GM21526 (cell line): ENCODE measurements at regions not wholly inside any gene's neighbourhood (a gene's known extent, or its start where the extent isn't known, plus 50 kb on each side); places are given as distances from the start of the nearest gene placed in this dataset.

Experiments
- ATAC-seq: cut with Tn5 transposase; IDR thresholded peaks from one replicate; pipeline ENCODE4 v1.9.1; 2021; ENCODE audit warnings: moderate library complexity; ENCODE audit not compliant: unreplicated experiment, low FRiP score

DNA sequence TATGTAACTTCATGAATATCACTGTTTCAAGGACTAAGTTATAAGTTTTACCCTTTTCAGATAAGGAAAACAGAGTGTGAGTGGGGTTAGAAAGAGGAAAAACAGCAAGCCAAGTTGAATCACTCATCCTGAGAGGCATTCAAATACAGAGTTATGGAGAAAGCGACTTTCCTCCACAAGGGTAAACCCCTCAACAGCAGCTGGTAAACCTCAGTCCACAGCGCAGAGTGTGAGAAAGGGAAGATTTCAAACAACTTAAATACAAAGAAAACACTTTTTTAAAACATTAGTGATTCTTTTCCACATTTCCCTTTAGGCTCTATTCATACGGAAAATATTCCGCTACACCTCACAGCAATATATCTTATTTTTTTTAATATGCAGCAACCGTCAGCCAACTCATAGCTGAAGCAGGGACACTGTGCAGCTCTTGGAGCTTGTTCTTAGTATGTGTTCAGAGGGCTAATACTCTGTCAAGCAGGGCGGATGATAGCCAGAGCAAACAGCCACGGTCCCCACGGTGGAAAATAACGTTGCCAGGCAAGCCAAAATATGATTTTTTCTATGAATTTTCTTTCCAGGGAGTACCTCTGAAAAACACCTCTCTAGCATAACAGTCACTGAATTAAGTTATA lies 488.9 kb upstream of the FAT1 start:
- ATAC-seq: no peak

- no peak for ATAC-seq
Measured at GRCh38 chr4:187215438-187215837, 491.8 kb upstream of the FAT1 start.

DNA sequence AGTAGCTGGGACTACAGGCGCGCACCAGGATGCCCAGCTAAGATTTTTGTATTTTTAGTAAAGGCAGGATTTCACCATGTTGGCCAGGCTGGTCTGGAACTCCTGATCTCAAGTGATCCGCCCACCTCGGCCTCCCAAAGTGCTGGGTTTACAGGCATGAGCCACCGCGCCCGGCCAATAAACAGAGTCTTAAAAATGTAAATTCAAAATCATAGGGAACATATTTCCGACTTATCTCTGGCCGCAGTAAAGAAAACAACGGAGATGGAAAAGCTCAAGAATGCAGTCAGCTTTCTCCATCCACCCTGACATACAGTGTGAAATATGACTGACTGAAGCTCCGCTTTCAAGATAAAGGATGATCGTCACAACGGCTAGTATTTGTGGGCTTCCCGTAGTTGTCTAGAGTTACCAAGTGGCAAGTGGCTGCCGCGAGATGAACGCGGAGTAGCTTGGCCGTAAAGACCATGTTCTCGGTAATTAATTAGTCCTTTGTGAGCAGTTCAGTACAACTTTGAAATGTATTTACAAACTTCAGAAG lies 495.1 kb upstream of the FAT1 start:
- ATAC-seq: no peak

DNA sequence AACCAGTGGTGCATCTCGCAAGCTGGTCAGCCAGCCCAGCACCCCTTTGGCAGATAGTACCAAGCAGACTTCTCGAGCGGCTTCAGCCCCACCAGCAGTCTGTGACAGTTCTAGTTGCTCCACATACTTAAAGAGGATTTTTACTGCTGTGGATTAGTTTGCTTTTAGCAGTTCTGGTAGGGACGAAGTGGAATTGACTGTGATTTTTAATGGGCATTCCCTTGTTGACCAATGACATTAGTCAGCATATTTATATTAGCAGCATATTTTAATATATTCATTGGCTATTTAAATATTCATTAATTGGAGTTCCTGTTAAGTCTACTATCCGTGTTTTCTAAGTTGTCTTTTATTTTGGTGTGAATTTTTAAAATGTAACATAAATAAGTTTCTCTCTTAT lies 500.9 kb upstream of the FAT1 start:
- no peak for ATAC-seq

- ATAC-seq: no peak
Measured at GRCh38 chr4:187227907-187228704, 504.4 kb upstream of the FAT1 start.

GRCh38 chr4:187232196-187232595 lies 508.5 kb upstream of the FAT1 start:
- ATAC-seq: no peak

DNA sequence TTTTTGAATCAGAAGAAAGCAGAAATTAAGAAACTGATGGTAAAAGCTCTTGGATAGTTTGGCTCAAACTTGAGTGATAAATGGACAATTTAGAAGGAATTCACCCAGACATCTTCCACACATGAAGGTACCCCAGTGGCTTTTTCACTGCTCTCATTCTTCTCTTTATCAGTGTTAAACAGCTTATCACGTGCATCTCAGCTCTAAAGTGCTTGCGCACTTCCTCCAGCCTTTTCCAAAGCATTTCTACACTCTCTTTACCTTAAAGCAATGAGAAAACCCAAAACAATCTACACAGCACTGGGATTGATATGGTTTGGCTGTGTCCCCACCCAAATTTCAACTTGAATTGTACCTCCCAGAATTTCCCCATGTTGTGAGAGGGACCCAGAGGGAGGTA lies 509.1 kb upstream of the FAT1 start:
- ATAC-seq: no peak

GRCh38 chr4:187235456-187236170 lies 512.0 kb upstream of the FAT1 start:
- no peak for ATAC-seq

- no peak for ATAC-seq
Measured at GRCh38 chr4:187236209-187236890, 512.7 kb upstream of the FAT1 start.

GRCh38 chr4:187238646-187239045 lies 515.0 kb upstream of the FAT1 start:
- ATAC-seq: no peak

- ATAC-seq: no peak
Measured at GRCh38 chr4:187251896-187252295, 528.2 kb upstream of the FAT1 start.

- no peak for ATAC-seq
Measured at GRCh38 chr4:187256897-187257296, 533.2 kb upstream of the FAT1 start.

DNA sequence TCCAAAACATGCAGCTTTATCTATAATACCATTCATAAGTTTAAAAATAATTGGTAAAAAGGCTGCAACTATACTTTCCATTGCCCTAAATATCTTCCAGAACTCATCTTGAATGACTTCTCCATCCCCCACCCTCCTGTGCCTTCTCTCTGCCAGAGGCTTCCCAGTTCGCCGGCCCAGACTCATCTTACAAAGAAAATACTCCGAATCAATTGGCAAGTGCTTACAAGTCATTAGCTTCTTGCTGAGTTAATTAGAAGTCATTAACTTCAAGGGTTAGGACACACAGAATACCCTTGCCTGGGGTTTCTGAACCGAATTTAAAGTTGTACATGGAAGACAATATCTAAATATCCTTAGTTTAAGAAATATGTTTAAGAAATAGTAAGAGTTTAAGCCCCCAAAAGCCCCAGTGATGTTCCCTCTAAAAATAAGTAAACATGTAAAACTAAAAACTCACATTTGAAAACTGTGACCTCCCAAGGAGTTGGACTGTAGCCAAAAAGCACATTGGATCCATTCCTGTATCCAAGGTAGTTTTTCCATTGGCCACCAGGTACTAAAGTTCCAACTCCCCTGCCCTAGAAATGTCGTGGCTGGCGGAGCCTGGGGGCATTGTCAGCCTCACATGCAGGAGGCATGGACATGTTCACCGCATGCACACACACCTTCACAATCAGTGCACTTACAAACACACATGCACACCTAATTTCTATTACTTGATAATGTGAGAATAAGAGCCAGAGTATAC lies 535.2 kb upstream of the FAT1 start:
- ATAC-seq: no peak

DNA sequence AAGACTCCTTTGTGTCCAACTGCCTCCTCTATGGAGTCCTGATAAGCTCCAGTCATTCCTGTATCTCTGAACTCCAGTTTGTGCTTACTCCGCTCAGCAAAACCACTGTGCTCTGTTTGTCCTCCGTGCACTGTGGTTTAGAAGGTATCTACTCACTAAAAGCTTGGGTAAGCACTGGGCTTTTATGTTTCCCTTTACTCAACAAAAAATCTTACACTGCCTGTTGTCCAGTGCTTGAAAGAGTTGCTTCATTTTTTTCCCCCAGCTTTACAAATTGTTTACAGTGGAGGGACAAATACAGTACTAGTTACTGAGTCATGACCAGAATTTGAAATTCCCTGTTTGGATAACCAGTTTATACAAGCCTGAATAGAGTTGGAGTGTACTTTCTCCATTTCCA lies 545.3 kb upstream of the FAT1 start:
- no peak for ATAC-seq

- ATAC-seq: no peak
Measured at GRCh38 chr4:187270154-187270553, 546.5 kb upstream of the FAT1 start.

GRCh38 chr4:187271848-187272247 lies 548.2 kb upstream of the FAT1 start:
- no peak for ATAC-seq

DNA sequence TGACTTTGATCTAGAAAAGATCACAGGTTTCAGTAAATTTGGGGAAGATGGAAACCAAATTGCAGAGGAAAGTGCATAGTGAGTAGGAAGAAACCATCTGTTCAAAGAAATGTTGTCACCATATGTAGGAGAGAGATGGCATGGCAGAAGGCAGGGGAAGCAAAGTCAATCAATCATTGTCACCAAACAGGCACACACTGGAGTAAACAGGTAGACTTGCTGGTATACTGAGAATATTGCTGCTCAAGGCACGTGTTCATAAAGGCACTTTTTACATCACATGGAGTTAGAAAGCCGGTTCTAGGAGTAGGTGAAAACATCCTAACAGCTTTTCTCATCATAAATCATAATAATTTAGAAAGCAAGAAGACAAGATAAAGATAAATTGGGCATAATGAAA lies 550.5 kb upstream of the FAT1 start:
- no peak for ATAC-seq

DNA sequence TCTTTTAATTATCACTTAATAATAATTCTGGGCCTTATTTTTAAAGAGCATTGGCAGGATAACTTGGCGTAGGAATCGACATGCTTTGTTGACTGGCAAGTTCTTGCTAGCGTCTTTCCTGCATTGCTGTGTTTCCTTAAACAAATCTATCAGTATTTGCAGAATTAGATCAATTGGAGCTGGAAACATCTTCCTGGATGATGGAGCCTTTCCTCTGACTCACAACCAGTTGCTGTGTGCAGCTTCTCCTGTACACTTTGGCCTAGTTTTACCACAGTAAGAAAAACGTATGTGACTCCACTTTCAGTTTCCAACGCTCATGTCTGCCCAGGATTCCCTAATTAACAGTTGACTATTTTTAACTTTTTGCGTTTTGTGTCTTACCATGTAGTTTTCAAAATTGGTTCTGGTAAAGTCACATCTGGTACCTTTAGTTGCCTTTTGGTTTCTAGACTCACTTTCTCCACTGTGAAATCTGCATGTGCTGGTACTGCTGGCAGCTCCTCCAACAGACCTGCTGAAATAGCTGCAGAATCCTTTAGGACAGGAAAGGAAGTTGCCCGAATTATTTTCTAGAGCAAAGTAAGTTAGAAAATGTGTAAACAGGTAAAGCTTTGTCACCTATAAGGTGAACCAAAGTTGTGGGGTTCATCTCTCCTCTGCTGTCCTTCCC lies 553.2 kb upstream of the FAT1 start:
- ATAC-seq: no peak

GRCh38 chr4:187283201-187283955 lies 559.7 kb upstream of the FAT1 start:
- ATAC-seq: no peak
